Erythroblast (primary cell): ENCODE measurements at regions not wholly inside any gene's neighbourhood (a gene's known extent, or its start where the extent isn't known, plus 50 kb on each side); places are given as distances from the start of the nearest gene placed in this dataset.
"Not testable (repeated sequence)": the region's sequence is repeated elsewhere in the genome, so short reads cannot be mapped to it uniquely, and the experiment has no call there.

Source experiments
- DNase-seq, 2 experiments: peaks; one replicate each; lab custom pipeline; 2025; lab: John Stamatoyannopoulos, UW
- GATA1 ChIP-seq: IDR thresholded peaks from 2 replicates; pipeline ENCODE4 v1.6.1; 2011; ENCODE audit warnings: low read depth, mild to moderate bottlenecking, control low read depth, low read length, moderate library complexity
- POLR2A ChIP-seq: IDR thresholded peaks from 2 replicates; pipeline ENCODE4 v1.6.1; 2011; ENCODE audit warnings: mild to moderate bottlenecking, low read length

DNA sequence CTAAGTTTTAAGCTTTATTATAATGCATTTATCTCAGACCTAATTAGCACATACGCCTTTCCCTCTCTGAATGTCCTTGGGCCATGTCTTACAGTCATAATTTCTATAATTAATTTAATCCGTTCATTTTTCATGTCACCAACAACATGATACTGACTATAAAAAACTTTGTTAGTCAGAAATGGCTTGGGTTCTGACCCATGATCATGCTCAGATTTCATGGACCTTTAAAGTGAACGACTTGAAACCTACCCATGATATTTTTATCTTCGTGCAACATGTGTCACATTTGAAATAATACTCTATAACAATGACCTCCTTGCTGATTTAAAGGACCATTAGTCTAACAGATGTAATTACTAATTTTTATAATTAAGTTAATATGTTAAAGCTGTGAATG lies 1033.8 kb downstream of the DIPK2A start:
- no peak for DNase-seq
- TF ChIP-seq GATA1, result no peak
- TF ChIP-seq POLR2A, result no peak

DNA sequence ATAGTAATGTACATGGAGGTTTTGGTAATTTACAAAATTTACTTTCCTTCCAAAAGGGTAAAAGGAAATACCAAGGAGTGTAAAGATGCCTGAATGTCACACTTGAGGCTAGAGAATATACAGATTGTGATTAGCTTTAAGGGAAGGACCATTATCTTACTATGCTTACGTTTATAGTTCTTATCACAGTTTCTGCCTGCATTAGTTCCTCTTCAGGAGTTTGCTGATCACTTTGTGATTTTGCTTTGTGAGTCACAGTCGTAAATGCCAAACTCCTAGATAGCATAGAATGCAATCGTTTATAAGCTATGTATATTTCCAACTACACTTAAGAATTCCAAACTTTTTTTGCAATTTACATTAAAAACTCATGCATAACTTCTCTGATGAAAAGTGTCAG lies 1034.6 kb downstream of the DIPK2A start:
- TF ChIP-seq GATA1 (no peak), POLR2A (no peak)
- no peak for DNase-seq

- TF ChIP-seq GATA1 (no peak), POLR2A (no peak)
- DNase-seq, result no peak
Observed at GRCh38 chr3:145013931-145014330, 1042.3 kb downstream of the DIPK2A start.

DNA sequence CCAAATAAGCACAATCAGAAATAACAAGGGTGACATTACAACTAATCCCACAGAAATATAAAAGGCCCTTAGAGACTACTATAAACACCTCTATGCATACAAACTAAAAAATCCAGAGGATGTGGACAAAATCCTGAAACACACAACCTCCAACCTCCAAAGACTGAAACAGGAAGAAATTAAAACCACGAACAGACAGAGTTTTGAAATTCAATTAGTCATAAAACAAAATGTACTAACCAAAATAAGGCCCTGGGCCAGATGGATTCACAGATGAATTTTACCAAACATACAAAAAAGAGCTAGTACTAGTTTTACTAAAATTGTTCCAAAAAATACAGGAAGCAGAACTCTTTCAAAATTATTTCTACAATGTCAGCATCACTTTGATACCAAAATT lies 1043.6 kb downstream of the DIPK2A start:
- TF ChIP-seq GATA1 (no peak), POLR2A (no peak)
- no peak for DNase-seq

- TF ChIP-seq GATA1 (no peak), POLR2A (no peak)
Observed at GRCh38 chr3:145017959-145018358, 1046.3 kb downstream of the DIPK2A start.

DNA sequence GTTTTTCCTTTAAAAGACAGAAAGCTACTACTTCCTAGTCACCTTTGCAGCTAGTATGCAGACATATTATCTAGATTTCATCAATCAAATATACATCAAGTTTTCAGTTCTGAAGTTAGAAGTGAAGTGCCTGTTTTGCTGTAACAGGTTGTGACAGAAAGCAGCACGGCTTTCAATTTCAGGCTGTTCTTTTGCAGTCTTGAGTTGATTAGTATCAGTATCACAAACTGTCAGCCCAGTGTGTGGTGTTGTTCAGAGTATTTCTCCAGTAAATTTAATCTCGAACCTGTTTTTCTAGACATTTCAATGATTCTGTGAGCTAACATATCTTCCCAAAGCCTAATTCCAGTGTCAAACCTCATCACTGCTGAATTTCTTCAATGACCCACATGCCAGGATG lies 1050.8 kb downstream of the DIPK2A start:
- no peak for TF ChIP-seq GATA1
- no peak for TF ChIP-seq POLR2A
- no peak for DNase-seq

More at GRCh38 chr3:145017959-145018358, 1046.3 kb downstream of the DIPK2A start:
- no peak for DNase-seq

DNA sequence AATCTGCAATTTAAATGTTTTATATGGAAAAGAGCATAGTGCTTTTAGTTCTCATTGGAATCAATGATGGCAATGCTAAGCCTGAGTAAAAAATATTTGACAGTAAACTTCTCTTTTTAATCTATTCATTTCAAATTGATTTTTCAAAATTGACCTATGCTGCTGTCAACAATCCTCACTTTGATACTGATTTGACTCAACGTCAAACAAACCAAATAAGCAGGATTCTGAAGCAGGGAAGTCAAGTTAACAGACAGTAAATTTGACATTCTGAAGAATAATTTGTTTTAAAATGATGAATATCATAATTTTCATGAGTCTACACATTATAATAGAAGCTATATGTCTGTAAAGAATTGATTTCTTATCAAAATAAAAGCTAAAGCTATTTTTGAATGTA lies 1053.1 kb downstream of the DIPK2A start:
- DNase-seq, result no peak
- TF ChIP-seq POLR2A (no peak), GATA1 (no peak)

DNA sequence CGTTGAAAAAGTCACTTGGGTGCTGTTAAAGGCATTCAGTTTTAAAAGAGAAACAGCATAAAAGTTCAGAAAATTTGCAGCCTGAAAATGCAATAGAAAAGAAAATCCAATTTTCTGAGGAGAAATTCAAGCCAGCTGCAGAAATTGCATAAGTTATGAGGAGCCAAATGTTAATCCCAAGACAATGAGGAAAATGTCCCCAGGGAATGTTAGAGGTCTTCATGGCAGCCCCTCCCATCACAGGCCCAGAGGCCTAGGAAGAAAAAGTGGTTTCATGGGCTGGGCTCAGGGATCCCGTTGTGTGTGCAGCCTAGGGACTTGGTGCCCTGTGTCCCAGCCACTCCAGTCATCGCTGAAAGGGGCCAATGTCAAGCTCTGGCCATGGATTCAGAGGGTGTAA lies 1055.6 kb downstream of the DIPK2A start:
- DNase-seq, result not testable (repeated sequence)

DNA sequence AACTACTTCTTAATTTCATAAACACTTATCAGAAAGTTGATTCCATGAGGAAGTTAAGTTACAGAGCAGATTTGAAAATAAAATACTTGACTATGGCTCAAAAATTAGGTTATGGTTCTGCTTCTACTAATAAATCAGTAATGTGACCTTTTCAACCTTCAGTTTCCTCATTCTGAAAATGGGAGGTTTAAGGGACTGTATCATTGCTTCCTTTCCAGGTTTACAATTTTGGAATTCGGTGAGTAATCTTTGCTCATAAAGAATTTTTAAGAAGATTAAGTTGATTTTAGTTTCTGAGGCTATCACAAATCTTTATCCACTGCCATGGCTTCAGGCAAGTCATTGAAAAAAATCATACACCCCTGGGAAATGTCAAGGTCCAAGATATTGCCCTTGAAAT lies 1061.2 kb downstream of the DIPK2A start:
- TF ChIP-seq GATA1 (no peak), POLR2A (no peak)
- no peak for DNase-seq

DNA sequence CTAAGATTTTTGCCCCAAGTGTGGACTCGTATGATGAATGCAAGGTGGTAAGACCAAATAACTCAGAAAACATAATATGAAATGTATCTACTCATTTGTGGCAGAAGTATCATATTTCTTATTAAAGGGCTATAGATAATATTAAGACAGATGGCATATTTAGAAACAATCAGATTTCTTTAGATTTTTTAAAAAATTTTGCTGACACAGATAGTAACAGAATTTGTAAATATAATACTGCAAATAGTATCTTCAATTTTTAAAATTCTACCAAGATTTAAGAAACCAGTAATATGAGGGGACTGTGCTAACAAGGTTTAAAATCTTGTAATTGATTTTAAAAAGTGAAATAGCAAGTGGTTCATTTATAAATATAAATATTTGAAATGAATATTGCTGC lies 1064.1 kb downstream of the DIPK2A start:
- TF ChIP-seq POLR2A, result no peak

GRCh38 chr3:145054055-145054454 lies 1082.4 kb downstream of the DIPK2A start:
- DNase-seq, result not testable (repeated sequence)

More for the DNA sequence above, 1064.1 kb downstream of the DIPK2A start:
- no peak for DNase-seq

GRCh38 chr3:145055375-145056076 lies 1083.9 kb downstream of the DIPK2A start:
- TF ChIP-seq GATA1 (no peak), POLR2A (no peak)
- DNase-seq, result no peak

DNA sequence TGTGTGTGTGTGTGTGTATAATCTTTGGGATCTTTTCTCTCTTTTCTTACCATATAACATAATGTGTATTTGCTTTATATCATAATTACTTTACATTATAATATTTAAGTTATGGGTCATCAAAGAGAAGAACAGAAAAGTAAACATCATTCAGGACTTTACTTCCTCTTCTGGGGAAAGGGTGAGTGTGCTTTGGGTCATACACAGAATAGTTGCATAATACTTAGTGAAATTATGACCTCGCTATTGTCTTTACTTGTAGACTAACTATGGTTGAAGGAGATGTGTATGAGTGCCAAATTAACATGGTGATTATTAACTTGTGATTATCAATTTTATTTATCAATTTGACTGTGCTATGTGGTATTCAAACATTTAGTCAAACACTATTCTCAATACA lies 1086.9 kb downstream of the DIPK2A start:
- no peak for DNase-seq
- TF ChIP-seq GATA1, result no peak
- no peak for TF ChIP-seq POLR2A

- TF ChIP-seq POLR2A, result no peak
- TF ChIP-seq GATA1, result no peak
- no peak for DNase-seq
Observed at GRCh38 chr3:145063616-145064015, 1092.0 kb downstream of the DIPK2A start.

DNA sequence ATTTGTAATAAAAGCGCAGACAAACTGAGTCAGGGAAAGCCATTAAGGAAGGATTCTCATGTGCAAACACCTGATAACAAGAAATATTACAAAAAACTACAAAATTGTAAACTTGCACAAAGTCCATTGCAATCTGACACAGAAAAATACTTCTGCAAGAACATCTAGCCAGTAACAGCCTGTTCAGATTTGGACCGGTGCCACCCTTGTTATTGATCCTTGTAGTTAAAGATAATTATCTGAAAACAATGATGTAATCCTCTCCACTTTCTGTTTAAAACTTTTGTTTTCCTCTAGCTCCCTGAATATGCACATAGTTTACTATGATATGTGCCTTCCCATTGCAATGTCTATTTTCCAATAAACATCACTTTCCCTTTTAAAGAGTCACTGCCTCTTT lies 1090.2 kb downstream of the PLOD2 start:
- no peak for DNase-seq

DNA sequence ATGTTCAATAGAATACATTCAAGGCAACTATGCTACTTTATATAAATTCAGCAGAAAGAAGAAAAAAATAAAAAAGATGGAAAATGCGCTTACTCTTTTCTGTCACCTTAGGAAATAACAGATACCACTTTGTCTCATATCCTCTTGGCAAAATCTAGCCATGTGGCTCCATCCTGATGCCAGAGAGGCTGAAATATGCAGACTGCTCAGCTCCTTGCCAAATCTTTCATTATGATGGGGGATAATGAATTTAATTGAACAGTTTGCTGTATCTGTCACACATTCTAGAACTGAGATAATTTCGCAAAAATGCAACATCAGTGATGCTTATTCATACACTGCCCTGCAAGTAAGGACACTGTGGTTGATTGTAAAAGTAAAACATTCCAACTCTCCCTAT lies 1081.5 kb downstream of the PLOD2 start:
- TF ChIP-seq POLR2A, result no peak
- TF ChIP-seq GATA1, result no peak
- DNase-seq, result no peak

More for the DNA sequence above, 1090.2 kb downstream of the PLOD2 start:
- TF ChIP-seq POLR2A, result no peak
- TF ChIP-seq GATA1, result no peak
